Common myeloid progenitor, CD34-positive (primary cell): ENCODE measurements at regions not wholly inside any gene's neighbourhood (a gene's known extent, or its start where the extent isn't known, plus 50 kb on each side); places are given as distances from the start of the nearest gene placed in this dataset.

Experiments used
- CTCF ChIA-PET: fragments of 350-600 bp; sonication (Branson Sonifier 250); formaldehyde crosslinking; loops from one replicate; lab custom pipeline; 2021; ENCODE audit warnings: antibody characterized with exemption; lab: Charles Lee
- POLR2A ChIA-PET: fragments of 350-600 bp; sonication (Branson Sonifier 250); formaldehyde crosslinking; loops from one replicate; lab custom pipeline; 2021; ENCODE audit warnings: antibody characterized with exemption; lab: Charles Lee
- DNase-seq, 3 donors: peaks; one replicate each; pipeline versions ENCODE4 v3.0.0 to v3.0.0-alpha.2; 2013
- H3K27ac ChIP-seq, 2 experiments: 1 replicate in 1 of 2; 2 replicates in 1 of 2; pipeline ENCODE4 v1.7.0; 2013; ENCODE audit warnings: inconsistent platforms in 2 of 2, low read length in 2 of 2, mild to moderate bottlenecking in 2 of 2, low read depth in 1 of 2, moderate library complexity in 1 of 2; ENCODE audit not compliant: severe bottlenecking in 2 of 2, insufficient read depth in 1 of 2, poor library complexity in 1 of 2
- H3K27me3 ChIP-seq, 5 experiments: replicated peaks in 2 of 5; 1 replicate in 3 of 5; 2 replicates in 2 of 5; pipeline versions ENCODE4 v1.6.1 to v1.7.0; 2013; ENCODE audit warnings: low read length in 4 of 5, mild to moderate bottlenecking in 2 of 5, moderate library complexity in 2 of 5, inconsistent platforms in 1 of 5; ENCODE audit not compliant: insufficient read depth in 5 of 5, control insufficient read depth in 4 of 5
- H3K36me3 ChIP-seq, 4 experiments: 1 replicate in 2 of 4; 2 replicates in 2 of 4; pipeline versions ENCODE4 v1.6.1 to v1.7.0; 2013; ENCODE audit warnings: low read length in 3 of 4, control low read depth in 1 of 4, mild to moderate bottlenecking in 1 of 4; ENCODE audit not compliant: control insufficient read depth in 4 of 4, insufficient read depth in 4 of 4
- H3K4me1 ChIP-seq, 4 experiments: 1 replicate in 3 of 4; 2 replicates in 1 of 4; pipeline versions ENCODE4 v1.6.1 to v1.7.1; 2013; ENCODE audit warnings: low read length in 3 of 4, mild to moderate bottlenecking in 3 of 4, control low read depth in 1 of 4, inconsistent platforms in 1 of 4, moderate library complexity in 1 of 4; ENCODE audit not compliant: control insufficient read depth in 4 of 4, insufficient read depth in 4 of 4; ENCODE audit errors: control extremely low read depth in 1 of 4
- H3K4me3 ChIP-seq, 7 experiments: 1 replicate in 4 of 7; 2 replicates in 3 of 7; pipeline versions ENCODE4 v1.5.1 to v1.7.0; 2013; ENCODE audit warnings: mild to moderate bottlenecking in 7 of 7, low read length in 6 of 7, moderate library complexity in 6 of 7, inconsistent platforms in 2 of 7, low read depth in 2 of 7, control low read depth in 1 of 7; ENCODE audit not compliant: insufficient read depth in 4 of 7, control insufficient read depth in 1 of 7; ENCODE audit errors: extremely low read depth in 1 of 7
- H3K9me3 ChIP-seq, 5 experiments: 1 replicate in 4 of 5; 2 replicates in 1 of 5; pipeline versions ENCODE4 v1.6.1 to v1.7.1; 2013; ENCODE audit warnings: low read length in 4 of 5, mild to moderate bottlenecking in 2 of 5, inconsistent platforms in 1 of 5, low read depth in 1 of 5, moderate library complexity in 1 of 5; ENCODE audit not compliant: control insufficient read depth in 4 of 5, insufficient read depth in 2 of 5; ENCODE audit errors: control extremely low read depth in 1 of 5
- WGBS: methylation state at CpG from one replicate; pipeline ENCODE4 v1.1.5; 2013; ENCODE audit not compliant: insufficient coverage; 5-methylcytosine and 5-hydroxymethylcytosine counted together

DNA sequence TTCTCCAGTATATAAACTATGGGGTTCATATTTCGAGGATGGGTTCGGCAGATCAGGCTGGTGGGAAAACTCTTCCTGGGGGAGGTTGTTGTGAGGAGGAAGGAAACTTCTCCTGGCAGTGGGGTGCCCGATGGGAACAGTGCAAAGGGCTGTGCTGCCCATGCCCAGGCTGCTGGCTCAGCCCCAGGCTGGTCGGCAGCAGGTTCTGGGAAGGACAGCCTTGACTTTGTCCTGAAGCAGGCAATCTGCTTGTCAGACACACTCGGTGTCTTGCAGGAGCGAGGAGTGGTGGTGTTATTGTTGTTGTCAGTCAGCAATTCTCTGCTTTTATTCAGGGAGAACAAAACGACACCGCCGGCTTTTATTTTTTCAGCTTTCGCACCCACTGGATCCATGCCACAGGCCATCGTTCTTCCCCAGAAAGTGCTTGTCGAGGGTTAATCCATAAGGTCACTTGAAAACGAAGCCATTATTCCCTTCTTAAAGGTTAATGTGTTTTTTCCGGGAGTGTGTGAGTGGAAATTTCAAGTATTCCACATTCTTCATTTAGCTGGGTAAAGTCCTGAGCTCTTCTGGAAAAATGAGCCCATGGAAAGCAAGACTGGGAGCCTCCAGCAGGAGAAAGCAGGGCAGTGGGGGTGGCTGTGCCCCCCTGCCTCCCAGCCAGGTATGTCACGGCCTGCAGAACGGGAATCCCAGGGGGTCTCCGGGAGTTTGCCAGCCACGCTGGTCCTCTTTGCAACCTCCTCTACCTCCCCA is 57.0 kb upstream of the STX16 start:
- ChIA-PET CTCF (no interaction called here), POLR2A (no interaction called here)
- Histone ChIP-seq H3K9me3 (peaks cover 0 to 5% (median 0%) of the 10 kb centered on the region in 5 experiments), H3K27ac (no peak overlapping the region), H3K4me3 (no peak overlapping the region), H3K36me3 (no peaks in the 10 kb centered on the region), H3K4me1 (no peaks in the 10 kb centered on the region), H3K27me3 (peaks cover 2 to 60% (median 8%) of the 10 kb centered on the region in 5 experiments)
- no peak for DNase-seq
- 74% methylated on average over 14 of the region's 18 CpGs for WGBS

DNA sequence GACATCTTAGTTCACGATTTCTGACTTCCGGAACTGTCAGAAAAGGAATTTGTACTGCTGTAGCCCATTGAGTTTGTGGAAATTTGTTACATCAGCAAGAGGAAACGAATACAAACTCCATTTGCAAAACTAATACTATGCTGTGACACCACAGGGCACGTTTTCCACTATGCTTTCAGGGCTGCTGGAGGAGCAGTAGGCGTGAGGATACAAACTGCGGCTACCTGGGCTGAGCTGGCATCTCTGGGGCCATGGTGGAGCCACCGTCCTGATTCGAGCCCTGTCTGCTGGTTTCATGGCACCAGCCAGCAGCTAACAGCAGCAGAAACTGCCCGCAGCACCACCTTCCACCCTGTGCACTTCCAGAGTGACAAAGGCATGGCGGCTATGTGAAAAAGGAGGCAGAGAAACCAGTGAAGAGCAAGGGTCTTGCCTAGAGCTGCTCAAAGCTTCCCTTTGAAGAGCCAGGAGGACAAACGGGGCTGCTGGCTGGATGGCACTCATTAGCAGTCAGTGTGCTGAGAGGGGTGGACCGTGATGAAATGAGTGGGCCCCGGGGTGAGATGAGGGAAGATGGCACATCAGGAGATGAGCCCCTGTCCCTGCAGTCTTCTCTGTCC is 58.9 kb upstream of the STX16 start:
- Histone ChIP-seq H3K4me1 (no peaks in the 10 kb centered on the region), H3K27ac (no peak overlapping the region), H3K36me3 (no peaks in the 10 kb centered on the region), H3K9me3 (peaks cover 0 to 5% (median 0%) of the 10 kb centered on the region in 5 experiments), H3K4me3 (no peak overlapping the region), H3K27me3 (peaks cover 2 to 55% (median 8%) of the 10 kb centered on the region in 5 experiments)
- CTCF ChIA-PET: no interaction called here
- POLR2A ChIA-PET: no interaction called here
- DNase-seq: no peak
- WGBS: 91% methylated on average over 9 of the region's 13 CpGs

DNA sequence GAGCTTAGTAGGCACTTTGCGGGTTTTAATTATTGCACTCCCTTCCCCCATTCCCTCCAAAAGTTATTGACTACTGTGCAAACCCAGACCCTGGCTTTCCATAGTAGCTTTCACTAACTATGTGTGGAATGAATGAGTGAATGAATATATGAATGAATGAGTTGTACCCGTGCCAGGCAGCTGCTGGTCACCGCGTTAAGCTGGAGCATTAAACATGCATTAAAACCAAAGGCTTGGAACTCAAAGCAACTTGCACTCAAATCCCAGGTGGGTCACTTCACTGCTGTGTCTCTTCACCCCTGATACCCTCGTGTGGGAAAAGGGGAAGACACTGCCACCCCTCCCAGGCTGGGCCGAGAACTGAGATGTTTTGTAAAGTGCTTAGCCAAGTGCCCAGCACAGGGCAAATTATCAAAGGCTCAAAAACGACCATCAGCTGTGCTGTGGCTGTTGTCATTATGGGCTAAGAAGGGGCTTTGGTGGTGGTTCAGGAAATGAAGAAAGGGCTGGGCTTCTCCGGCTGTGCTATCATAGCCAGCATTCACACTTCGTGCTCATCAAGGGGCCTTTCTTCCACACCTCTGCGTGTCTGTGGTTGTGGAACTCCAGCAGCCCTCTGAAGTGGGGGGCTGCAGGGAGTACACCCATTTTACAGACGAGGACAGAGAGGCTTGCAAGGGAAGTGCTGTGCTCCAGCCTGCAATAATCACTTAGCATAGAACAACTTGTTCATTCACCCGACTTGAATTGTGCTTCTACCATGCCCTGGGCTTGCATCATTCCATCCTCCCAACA is 60.2 kb upstream of the STX16 start:
- DNase-seq: no peak
- H3K27me3 ChIP-seq: peaks cover 2 to 52% (median 10%) of the 10 kb centered on the region in 5 experiments
- no peak overlapping the region for H3K27ac ChIP-seq
- no peaks in the 10 kb centered on the region for H3K4me1 ChIP-seq
- POLR2A ChIA-PET: no interaction called here
- CTCF ChIA-PET: no interaction called here
- 71% methylated on average over 7 of the region's 12 CpGs for WGBS
- no peak overlapping the region for H3K4me3 ChIP-seq
- H3K36me3 ChIP-seq: no peaks in the 10 kb centered on the region
- H3K9me3 ChIP-seq: peaks cover 0 to 6% (median 0%) of the 10 kb centered on the region in 5 experiments

DNA sequence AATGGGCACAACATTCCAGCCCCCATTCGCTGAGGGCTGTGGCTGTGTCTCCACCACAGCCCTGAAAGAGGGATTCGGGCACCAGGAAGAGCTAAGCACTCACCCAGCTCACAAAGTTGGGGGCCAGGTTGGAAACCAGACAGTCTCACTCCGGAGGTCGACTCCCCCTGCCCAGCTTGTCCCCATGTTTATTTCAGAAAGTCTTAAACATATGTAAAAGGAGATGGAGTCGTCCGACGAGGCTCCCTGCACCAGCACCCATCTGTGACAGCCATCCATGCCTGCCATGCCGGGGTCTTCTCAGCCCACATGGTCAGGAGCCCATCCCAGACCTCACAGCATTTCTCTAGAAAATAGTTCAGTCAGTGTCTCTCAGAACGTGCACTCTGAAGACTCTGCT is 63.6 kb upstream of the STX16 start:
- peaks cover 2 to 46% (median 8%) of the 10 kb centered on the region in 5 experiments for H3K27me3 ChIP-seq
- 86% methylated on average over 9 of the region's 9 CpGs for WGBS
- no peak overlapping the region for H3K4me3 ChIP-seq
- H3K9me3 ChIP-seq: peaks cover 0 to 8% (median 0%) of the 10 kb centered on the region in 5 experiments
- DNase-seq: no peak
- H3K27ac ChIP-seq: no peak overlapping the region
- H3K4me1 ChIP-seq: no peaks in the 10 kb centered on the region
- ChIA-PET CTCF (no interaction called here), POLR2A (interaction anchor here (0.8 kb wide), 1 partner anchor 12 kb away, joined by 3 read pairs; no protein-coding TSS in a partner anchor)
- no peaks in the 10 kb centered on the region for H3K36me3 ChIP-seq

DNA sequence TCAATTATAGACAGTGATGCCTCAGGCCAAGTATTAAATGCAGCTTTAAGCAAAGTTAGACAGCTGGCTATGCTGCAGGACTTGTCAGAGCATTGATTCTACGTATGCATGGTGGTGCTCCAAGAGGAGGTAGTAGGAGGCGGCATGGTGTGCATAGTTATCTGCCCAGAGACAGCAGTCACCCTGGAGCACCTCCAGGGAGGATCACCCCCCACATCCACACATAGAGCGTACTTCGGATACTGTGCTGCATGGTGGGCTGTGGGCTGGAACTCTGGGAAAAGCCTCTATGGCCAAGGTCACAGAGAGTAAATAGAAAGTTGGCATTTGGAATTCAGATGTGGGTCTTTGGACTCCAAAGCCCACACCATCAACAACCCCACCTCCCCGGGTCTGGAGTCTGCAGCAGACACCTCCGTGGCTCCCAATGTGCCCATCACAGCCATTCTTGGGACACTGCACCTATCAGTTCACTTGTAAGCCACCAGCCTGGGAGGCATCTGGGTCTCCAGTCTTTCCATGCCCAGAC is 64.5 kb upstream of the STX16 start:
- H3K36me3 ChIP-seq: no peaks in the 10 kb centered on the region
- ChIA-PET POLR2A (no interaction called here), CTCF (no interaction called here)
- no CpG with 5 or more reads among the region's 6 CpGs for WGBS
- H3K27me3 ChIP-seq: peaks cover 2 to 47% (median 6%) of the 10 kb centered on the region in 5 experiments
- H3K4me1 ChIP-seq: no peaks in the 10 kb centered on the region
- DNase-seq: no peak
- peaks cover 0 to 13% (median 4%) of the 10 kb centered on the region in 5 experiments for H3K9me3 ChIP-seq
- H3K27ac ChIP-seq: no peak overlapping the region
- no peak overlapping the region for H3K4me3 ChIP-seq

DNA sequence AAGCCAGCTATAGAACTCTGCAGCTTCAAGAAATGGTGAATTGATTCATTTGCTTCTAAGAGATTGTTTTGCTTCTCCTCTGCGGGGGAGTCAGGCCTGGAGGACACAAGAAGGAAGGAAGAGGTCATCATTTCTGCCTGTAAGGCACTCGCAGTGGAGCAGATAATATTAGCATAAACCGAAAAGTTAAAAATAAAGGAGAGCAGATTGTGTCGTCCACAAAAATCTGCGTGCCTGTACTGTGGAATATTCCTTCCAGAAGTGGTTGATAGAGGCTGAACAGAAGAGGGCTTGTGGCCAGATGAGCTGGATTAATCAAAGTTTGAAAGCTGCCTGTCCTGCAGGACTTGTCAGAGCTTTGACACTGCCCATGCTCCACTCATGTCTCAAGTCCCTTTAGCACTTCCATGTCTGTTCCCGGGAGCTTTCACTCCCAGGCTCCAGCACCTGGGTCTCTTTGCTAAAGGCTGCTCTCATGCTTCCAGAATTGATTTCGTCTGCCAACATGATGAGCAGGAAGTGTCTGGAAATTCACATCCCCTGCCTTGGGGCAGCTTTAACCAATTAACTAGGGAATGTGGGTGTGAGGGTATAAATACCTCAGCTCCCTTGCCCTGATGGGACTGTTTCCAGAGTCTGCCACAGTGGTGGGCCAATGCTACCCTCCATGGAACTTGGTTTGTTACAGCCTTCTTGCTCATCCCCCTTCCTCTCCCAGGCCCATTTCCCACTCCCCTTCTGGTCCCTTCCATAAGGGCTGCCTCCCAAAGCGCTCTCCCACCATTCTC is 65.1 kb upstream of the STX16 start:
- peaks cover 2 to 46% (median 6%) of the 10 kb centered on the region in 5 experiments for H3K27me3 ChIP-seq
- DNase-seq: no peak
- ChIA-PET POLR2A (no interaction called here), CTCF (no interaction called here)
- no peaks in the 10 kb centered on the region for H3K36me3 ChIP-seq
- H3K9me3 ChIP-seq: peaks cover 0 to 13% (median 4%) of the 10 kb centered on the region in 5 experiments
- H3K27ac ChIP-seq: no peak overlapping the region
- H3K4me3 ChIP-seq: no peak overlapping the region
- H3K4me1 ChIP-seq: no peaks in the 10 kb centered on the region
- 73% methylated on average over 7 of the region's 8 CpGs for WGBS
